MM.1S (cell line): ENCODE measurements at regions not wholly inside any gene's neighbourhood (a gene's known extent, or its start where the extent isn't known, plus 50 kb on each side); places are given as distances from the start of the nearest gene placed in this dataset.

Source experiments
- DNase-seq: peaks from one replicate; pipeline ENCODE4 v3.0.0-alpha.2; 2015
- H2AFZ ChIP-seq: fragments of 300-600 bp; sonication (generic); 2 replicates; pipeline ENCODE4 v1.6.0; 2016; ENCODE audit warnings: antibody characterized with exemption, low read length
- H3F3A ChIP-seq: fragments of 300-600 bp; sonication (generic); 2 replicates; pipeline ENCODE4 v1.6.1; 2016; ENCODE audit warnings: mild to moderate bottlenecking, antibody characterized with exemption, low read length, moderate library complexity, mixed read lengths; ENCODE audit not compliant: insufficient read depth
- H3K27ac ChIP-seq: fragments of 300-600 bp; sonication (generic); 2 replicates; pipeline ENCODE4 v1.5.1; 2016; ENCODE audit warnings: mild to moderate bottlenecking, low read length
- H3K27me3 ChIP-seq: fragments of 300-600 bp; sonication (generic); replicated peaks from 2 replicates; pipeline ENCODE4 v1.6.0; 2016; ENCODE audit warnings: low read length; ENCODE audit not compliant: insufficient read depth
- H3K36me3 ChIP-seq: fragments of 300-600 bp; sonication (generic); replicated peaks from 2 replicates; pipeline ENCODE4 v1.6.1; 2016; ENCODE audit warnings: mild to moderate bottlenecking, low read length, mixed read lengths; ENCODE audit not compliant: insufficient read depth
- H3K4me1 ChIP-seq: fragments of 300-600 bp; sonication (generic); 2 replicates; pipeline ENCODE4 v1.6.1; 2016; ENCODE audit warnings: low read length, mixed read lengths
- H3K4me2 ChIP-seq: fragments of 300-600 bp; sonication (generic); 2 replicates; pipeline ENCODE4 v1.6.0; 2016; ENCODE audit warnings: low read depth, low read length
- H3K4me3 ChIP-seq: fragments of 300-600 bp; sonication (generic); 2 replicates; pipeline ENCODE4 v1.5.1; 2016; ENCODE audit warnings: low read length, mixed read lengths
- H3K79me2 ChIP-seq: fragments of 300-600 bp; sonication (generic); 2 replicates; pipeline ENCODE4 v1.6.1; 2016; ENCODE audit warnings: mixed run types, low read length, mixed read lengths
- H3K9ac ChIP-seq: fragments of 300-600 bp; sonication (generic); 2 replicates; pipeline ENCODE4 v1.6.1; 2016; ENCODE audit warnings: low read length, mixed read lengths
- H3K9me2 ChIP-seq: fragments of 300-600 bp; sonication (generic); replicated peaks from 2 replicates; pipeline ENCODE4 v1.6.1; 2016; ENCODE audit warnings: mild to moderate bottlenecking, low read length, mixed read lengths; ENCODE audit not compliant: insufficient read depth
- H3K9me3 ChIP-seq: fragments of 300-600 bp; sonication (generic); replicated peaks from 2 replicates; pipeline ENCODE4 v1.6.1; 2016; ENCODE audit warnings: mild to moderate bottlenecking, low read length, mixed read lengths; ENCODE audit not compliant: insufficient read depth
- H4K20me1 ChIP-seq: fragments of 300-600 bp; sonication (generic); 2 replicates; pipeline ENCODE4 v1.6.1; 2016; ENCODE audit warnings: mild to moderate bottlenecking, low read length, moderate library complexity, mixed read lengths; ENCODE audit not compliant: insufficient read depth
- EZH2 ChIP-seq: fragments of 300-600 bp; sonication (generic); optimal IDR thresholded peaks from 2 replicates; pipeline ENCODE3; 2017; ENCODE audit warnings: low read depth, mild to moderate bottlenecking, antibody characterized with exemption, low read length, mixed read lengths
- EZH2phosphoT487 ChIP-seq: fragments of 300-600 bp; sonication (generic); IDR thresholded peaks from 2 replicates; pipeline ENCODE4 v1.6.1; 2018; ENCODE audit warnings: antibody characterized with exemption, low read length
- TF ChIP-seq, protein P1 (sequence below): fragments of 300-600 bp; sonication (generic); IDR thresholded peaks from 2 replicates; pipeline ENCODE4 v1.5.1; 2016; ENCODE audit warnings: antibody characterized with exemption, low read length, mixed read lengths

DNA sequence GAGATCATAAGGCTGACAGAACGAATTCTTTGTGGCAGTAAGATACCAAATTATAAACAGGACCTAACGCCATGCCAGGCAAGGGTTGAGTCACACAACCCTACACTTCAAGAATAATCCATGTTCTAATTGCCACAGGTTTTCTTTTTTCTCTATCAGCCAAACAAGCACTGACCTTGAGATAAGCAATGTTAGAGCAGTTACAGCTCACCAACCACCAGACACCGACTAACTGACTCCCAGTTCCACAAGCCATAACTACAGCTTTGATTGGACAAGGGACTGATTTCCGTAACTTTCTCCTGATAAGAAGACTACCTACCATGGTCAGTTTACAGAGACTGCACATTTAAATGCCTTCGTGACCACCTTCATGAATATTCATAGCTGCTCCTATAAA is 149.6 kb downstream of the PTPRU start:
- no peaks in the 10 kb centered on the region for H4K20me1 ChIP-seq
- peaks cover 82% of the 10 kb centered on the region for H3K27me3 ChIP-seq
- H3K9me2 ChIP-seq = no peaks in the 10 kb centered on the region
- DNase-seq = no peak
- H3K4me3 ChIP-seq = no peak overlapping the region
- no peaks in the 10 kb centered on the region for H3F3A ChIP-seq
- no peak overlapping the region for H2AFZ ChIP-seq
- no peaks in the 10 kb centered on the region for H3K36me3 ChIP-seq
- no peak overlapping the region for H3K4me2 ChIP-seq
- H3K9me3 ChIP-seq = no peaks in the 10 kb centered on the region
- H3K4me1 ChIP-seq = no peaks in the 10 kb centered on the region
- TF ChIP-seq EZH2phosphoT487 = no peak
- TF ChIP-seq, protein P1, sequence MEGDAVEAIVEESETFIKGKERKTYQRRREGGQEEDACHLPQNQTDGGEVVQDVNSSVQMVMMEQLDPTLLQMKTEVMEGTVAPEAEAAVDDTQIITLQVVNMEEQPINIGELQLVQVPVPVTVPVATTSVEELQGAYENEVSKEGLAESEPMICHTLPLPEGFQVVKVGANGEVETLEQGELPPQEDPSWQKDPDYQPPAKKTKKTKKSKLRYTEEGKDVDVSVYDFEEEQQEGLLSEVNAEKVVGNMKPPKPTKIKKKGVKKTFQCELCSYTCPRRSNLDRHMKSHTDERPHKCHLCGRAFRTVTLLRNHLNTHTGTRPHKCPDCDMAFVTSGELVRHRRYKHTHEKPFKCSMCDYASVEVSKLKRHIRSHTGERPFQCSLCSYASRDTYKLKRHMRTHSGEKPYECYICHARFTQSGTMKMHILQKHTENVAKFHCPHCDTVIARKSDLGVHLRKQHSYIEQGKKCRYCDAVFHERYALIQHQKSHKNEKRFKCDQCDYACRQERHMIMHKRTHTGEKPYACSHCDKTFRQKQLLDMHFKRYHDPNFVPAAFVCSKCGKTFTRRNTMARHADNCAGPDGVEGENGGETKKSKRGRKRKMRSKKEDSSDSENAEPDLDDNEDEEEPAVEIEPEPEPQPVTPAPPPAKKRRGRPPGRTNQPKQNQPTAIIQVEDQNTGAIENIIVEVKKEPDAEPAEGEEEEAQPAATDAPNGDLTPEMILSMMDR = no peak
- TF ChIP-seq EZH2 = no peak
- no peak overlapping the region for H3K27ac ChIP-seq
- no peak overlapping the region for H3K9ac ChIP-seq
- H3K79me2 ChIP-seq = no peaks in the 10 kb centered on the region

DNA sequence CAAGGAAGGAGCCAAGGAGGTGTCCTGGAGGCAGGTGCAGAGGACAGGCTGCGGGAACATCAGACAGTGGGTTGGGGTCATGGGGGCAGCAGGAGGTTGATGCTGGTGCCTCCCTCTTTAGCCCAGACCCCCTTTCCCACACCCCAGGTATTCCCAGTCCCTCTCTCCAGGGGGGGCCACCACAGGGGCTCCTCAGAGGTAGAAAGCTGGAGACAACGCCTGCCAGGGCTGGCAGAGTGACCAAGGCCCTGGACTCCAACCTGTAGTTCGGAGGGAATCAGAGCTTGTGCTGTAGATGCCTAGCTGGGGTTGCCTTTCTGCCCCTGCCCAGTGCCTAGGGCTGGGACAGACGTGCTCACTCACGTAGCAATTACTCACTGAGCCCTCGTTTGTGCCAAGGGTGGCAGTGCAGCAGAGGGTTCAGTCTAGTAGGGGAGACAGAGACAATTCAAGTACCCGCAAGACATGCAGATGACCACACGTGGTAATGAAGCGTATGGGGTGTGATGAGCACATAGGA is 148.2 kb downstream of the PTPRU start:
- Histone ChIP-seq H2AFZ (no peak overlapping the region), H3K4me2 (no peak overlapping the region), H3K27ac (no peak overlapping the region), H3K79me2 (no peaks in the 10 kb centered on the region), H3K27me3 (peaks cover 87% of the 10 kb centered on the region), H3K4me1 (no peaks in the 10 kb centered on the region), H3K9ac (no peak overlapping the region), H3K9me2 (no peaks in the 10 kb centered on the region), H3K9me3 (no peaks in the 10 kb centered on the region), H3K36me3 (no peaks in the 10 kb centered on the region), H4K20me1 (no peaks in the 10 kb centered on the region), H3K4me3 (no peak overlapping the region), H3F3A (no peaks in the 10 kb centered on the region)
- TF ChIP-seq, protein P1 = no peak
- TF ChIP-seq EZH2 (no peak), EZH2phosphoT487 (no peak)
- no peak for DNase-seq

DNA sequence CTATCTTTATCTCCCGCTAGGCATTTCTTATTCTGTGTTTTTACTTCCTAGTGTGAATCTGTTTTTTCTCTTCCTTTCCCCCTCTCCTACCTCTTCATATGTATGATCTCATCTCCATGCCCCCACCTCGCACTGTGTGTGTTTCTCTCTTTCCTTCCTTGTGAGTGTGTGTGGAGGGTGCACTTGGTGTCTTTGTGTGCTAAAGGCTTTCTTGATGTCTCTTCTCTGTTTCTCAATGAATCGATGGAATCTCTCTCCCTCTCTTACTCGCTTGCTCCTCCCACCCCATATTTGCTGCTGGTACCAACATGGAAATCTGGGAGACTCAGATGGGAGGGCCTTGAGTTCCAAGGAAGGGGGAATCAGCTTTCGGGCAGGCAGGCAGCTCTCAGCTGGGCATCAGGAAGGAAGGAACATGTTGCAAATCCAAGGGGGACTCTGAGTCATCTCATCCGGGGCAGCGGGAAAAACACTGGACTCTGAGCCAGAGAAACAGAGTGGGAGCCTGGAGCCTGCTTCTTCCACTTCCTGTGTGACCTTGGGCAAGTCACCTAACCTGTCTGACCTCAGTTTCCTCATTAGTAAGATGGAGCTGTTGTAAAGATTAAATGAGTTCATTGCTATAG is 147.5 kb downstream of the PTPRU start:
- Histone ChIP-seq H3K9me3 (no peaks in the 10 kb centered on the region), H3F3A (no peaks in the 10 kb centered on the region), H4K20me1 (no peaks in the 10 kb centered on the region), H3K27ac (no peak overlapping the region), H3K4me1 (no peaks in the 10 kb centered on the region), H3K79me2 (no peaks in the 10 kb centered on the region), H3K4me3 (no peak overlapping the region), H3K9ac (no peak overlapping the region), H3K27me3 (peaks cover 83% of the 10 kb centered on the region), H2AFZ (no peak overlapping the region), H3K4me2 (no peak overlapping the region), H3K9me2 (no peaks in the 10 kb centered on the region), H3K36me3 (no peaks in the 10 kb centered on the region)
- no peak for DNase-seq
- TF ChIP-seq, protein P1 = no peak
- TF ChIP-seq EZH2phosphoT487 (no peak), EZH2 (no peak)
